H1 (cell line): ENCODE measurements at regions not wholly inside any gene's neighbourhood (a gene's known extent, or its start where the extent isn't known, plus 50 kb on each side); places are given as distances from the start of the nearest gene placed in this dataset.

Experiments used
- CTCF ChIA-PET: fragments of 300-600 bp; sonication (Branson Sonifier 250); formaldehyde crosslinking; loops from one replicate; lab custom pipeline; 2021; ENCODE audit not compliant: partially characterized antibody; lab: Charles Lee
- POLR2A ChIA-PET: fragments of 300-600 bp; sonication (Branson Sonifier 250); formaldehyde crosslinking; loops from one replicate; lab custom pipeline; 2021; ENCODE audit warnings: inconsistent platforms; ENCODE audit not compliant: partially characterized antibody; lab: Charles Lee
- DNase-seq, 2 experiments: peaks; one replicate each; pipeline versions ENCODE4 v3.0.0 to v3.0.0-alpha.2; 2010 to 2022; ENCODE audit warnings: low spot score in 2 of 2, low read depth in 1 of 2, mixed read lengths in 1 of 2
- FAIRE-seq: peaks from 2 replicates; lab custom pipeline; 2011; peaks lifted over from hg19 to GRCh38; lab: Jason Lieb, UNC
- H2AFZ ChIP-seq: 2 replicates; pipeline ENCODE4 v1.8.1; 2012; ENCODE audit warnings: low read length, inconsistent platforms
- H2AK5ac ChIP-seq: 2 replicates; pipeline ENCODE4 v1.6.1; 2013; ENCODE audit warnings: low read depth, low read length
- H2BK120ac ChIP-seq: replicated peaks from 2 replicates; pipeline ENCODE3; 2013; ENCODE audit warnings: low read depth, low read length, inconsistent platforms
- H2BK12ac ChIP-seq: 2 replicates; pipeline ENCODE4 v1.6.1; 2013; ENCODE audit warnings: low read depth, low read length
- H2BK15ac ChIP-seq: 2 replicates; pipeline ENCODE4 v1.6.1; 2013; ENCODE audit warnings: low read length
- H2BK20ac ChIP-seq: 2 replicates; pipeline ENCODE4 v1.6.1; 2013; ENCODE audit warnings: low read length
- H2BK5ac ChIP-seq: 2 replicates; pipeline ENCODE4 v1.6.1; 2013; ENCODE audit warnings: low read depth, low read length
- H3K14ac ChIP-seq: 2 replicates; pipeline ENCODE4 v1.6.1; 2013; ENCODE audit warnings: inconsistent platforms; ENCODE audit not compliant: insufficient read length
- H3K18ac ChIP-seq: 2 replicates; pipeline ENCODE4 v1.6.1; 2013; ENCODE audit warnings: low read length; ENCODE audit errors: extremely low read depth
- H3K23ac ChIP-seq: 2 replicates; pipeline ENCODE4 v1.6.1; 2013; ENCODE audit warnings: inconsistent platforms; ENCODE audit not compliant: insufficient read length
- H3K23me2 ChIP-seq: 2 replicates; pipeline ENCODE4 v1.6.1; 2013; ENCODE audit warnings: low read depth, low read length
- H3K27ac ChIP-seq: 2 replicates; pipeline ENCODE4 v1.6.1; 2011; ENCODE audit warnings: low read depth, low read length, inconsistent platforms
- H3K27me3 ChIP-seq, 4 experiments: replicated peaks in 1 of 4; 1 replicate in 1 of 4; 2 replicates in 3 of 4; pipeline versions ENCODE4 v1.6.1 to v1.8.1; 2011 to 2013; ENCODE audit warnings: low read length in 3 of 4, mild to moderate bottlenecking in 3 of 4, inconsistent platforms in 2 of 4, mixed read lengths in 2 of 4, moderate library complexity in 1 of 4; ENCODE audit not compliant: control insufficient read depth in 3 of 4, insufficient read depth in 3 of 4; ENCODE audit errors: extremely low read depth in 1 of 4
- H3K36me3 ChIP-seq, 4 experiments: 2 replicates each; pipeline versions ENCODE4 v1.6.1 to v1.8.1; 2011 to 2013; ENCODE audit warnings: mild to moderate bottlenecking in 4 of 4, low read length in 3 of 4, moderate library complexity in 2 of 4, control low read depth in 1 of 4, inconsistent platforms in 1 of 4; ENCODE audit not compliant: insufficient read depth in 4 of 4, control insufficient read depth in 2 of 4
- H3K4ac ChIP-seq: replicated peaks from 2 replicates; pipeline ENCODE3; 2013; ENCODE audit warnings: low read length, low read depth, mixed read lengths, inconsistent platforms; ENCODE audit not compliant: insufficient read length
- H3K4me1 ChIP-seq, 4 experiments: replicated peaks in 1 of 4; 1 replicate in 1 of 4; 2 replicates in 3 of 4; pipeline versions ENCODE4 v1.6.1 to v1.8.1; 2011 to 2013; ENCODE audit warnings: low read length in 3 of 4, inconsistent platforms in 2 of 4, mixed read lengths in 1 of 4; ENCODE audit not compliant: insufficient read depth in 4 of 4, control insufficient read depth in 3 of 4
- H3K4me2 ChIP-seq, 2 experiments: 2 replicates each; pipeline versions ENCODE4 v1.6.1 to v1.8.1; 2011 to 2013; ENCODE audit warnings: low read depth in 2 of 2, low read length in 2 of 2, control low read depth in 1 of 2, inconsistent platforms in 1 of 2, mild to moderate bottlenecking in 1 of 2; ENCODE audit not compliant: insufficient read depth in 1 of 2
- H3K4me3 ChIP-seq, 4 experiments: fragments of 200-600, 300-600 bp in 1 of 4; sonication (generic), shearing (Covaris generic), sonication (Bioruptor Twin) in 1 of 4; 2 replicates each; pipeline versions ENCODE4 v1.5.1 to v1.8.1; 2011 to 2016; ENCODE audit warnings: low read length in 4 of 4, low read depth in 3 of 4, control low read depth in 2 of 4, inconsistent platforms in 2 of 4, mild to moderate bottlenecking in 2 of 4, mixed read lengths in 1 of 4, moderate library complexity in 1 of 4; ENCODE audit not compliant: insufficient read depth in 2 of 4; ENCODE audit errors: extremely low read depth in 1 of 4
- H3K56ac ChIP-seq: replicated peaks from 2 replicates; pipeline ENCODE3; 2013; ENCODE audit warnings: low read depth, mild to moderate bottlenecking, mixed read lengths, low read length, inconsistent platforms; ENCODE audit not compliant: insufficient read length
- H3K79me1 ChIP-seq: 2 replicates; pipeline ENCODE4 v1.6.1; 2013; ENCODE audit warnings: low read depth, low read length, control low read depth
- H3K79me2 ChIP-seq, 2 experiments: 2 replicates each; pipeline versions ENCODE4 v1.6.1 to v1.8.1; 2012 to 2013; ENCODE audit warnings: low read length in 2 of 2, mild to moderate bottlenecking in 2 of 2, inconsistent platforms in 1 of 2; ENCODE audit not compliant: insufficient read depth in 2 of 2, control insufficient read depth in 1 of 2
- H3K9ac ChIP-seq, 4 experiments: replicated peaks in 1 of 4; 1 replicate in 1 of 4; 2 replicates in 3 of 4; pipeline versions ENCODE4 v1.6.1 to v1.8.1; 2011 to 2013; ENCODE audit warnings: low read depth in 3 of 4, low read length in 3 of 4, control low read depth in 2 of 4, mild to moderate bottlenecking in 2 of 4, moderate library complexity in 2 of 4, inconsistent platforms in 1 of 4; ENCODE audit errors: extremely low read depth in 1 of 4
- H3K9me3 ChIP-seq, 2 experiments: 2 replicates each; pipeline versions ENCODE4 v1.6.1 to v1.8.1; 2012 to 2013; ENCODE audit warnings: mild to moderate bottlenecking in 2 of 2, moderate library complexity in 2 of 2, control low read depth in 1 of 2, inconsistent platforms in 1 of 2, low read depth in 1 of 2, low read length in 1 of 2, mixed read lengths in 1 of 2; ENCODE audit not compliant: insufficient read depth in 2 of 2
- H4K20me1 ChIP-seq, 2 experiments: replicated peaks in 1 of 2; 2 replicates each; pipeline versions ENCODE3 to v1.8.1; 2011 to 2013; ENCODE audit warnings: inconsistent platforms in 2 of 2, low read length in 2 of 2, mild to moderate bottlenecking in 1 of 2; ENCODE audit not compliant: insufficient read depth in 2 of 2, control insufficient read depth in 1 of 2
- H4K5ac ChIP-seq: 2 replicates; pipeline ENCODE4 v1.6.1; 2013; ENCODE audit warnings: low read length, low read depth, mixed read lengths, inconsistent platforms; ENCODE audit not compliant: insufficient read length
- H4K8ac ChIP-seq: 2 replicates; pipeline ENCODE4 v1.8.0; 2013; ENCODE audit warnings: mild to moderate bottlenecking, moderate library complexity, low read length, inconsistent platforms; ENCODE audit not compliant: insufficient read depth; ENCODE audit errors: extremely low read depth
- H4K91ac ChIP-seq: replicated peaks from 2 replicates; pipeline ENCODE3; 2013; ENCODE audit warnings: low read length, mixed read lengths, inconsistent platforms; ENCODE audit not compliant: insufficient read length
- ATF3 ChIP-seq: IDR thresholded peaks from 2 replicates; pipeline ENCODE4 v1.6.1; 2011; ENCODE audit warnings: low read depth, mild to moderate bottlenecking, low read length; ENCODE audit not compliant: insufficient read depth
- CREB1 ChIP-seq: IDR thresholded peaks from 2 replicates; pipeline ENCODE4 v1.6.1; 2012; ENCODE audit warnings: inconsistent platforms
- E2F6 ChIP-seq: IDR thresholded peaks from 2 replicates; pipeline ENCODE4 v1.6.1; 2012; ENCODE audit warnings: inconsistent platforms
- SIN3A ChIP-seq, 2 experiments: IDR thresholded peaks in 1 of 2; conservative IDR thresholded peaks in 1 of 2; 2 replicates each; pipeline ENCODE4 v1.6.1; 2011 to 2012; ENCODE audit warnings: low read length in 2 of 2, improper control_type of control experiment in 1 of 2, low read depth in 1 of 2, mild to moderate bottlenecking in 1 of 2
- SIX5 ChIP-seq: IDR thresholded peaks from 2 replicates; pipeline ENCODE4 v1.6.1; 2011; ENCODE audit warnings: mild to moderate bottlenecking, low read depth, low read length
- SRF ChIP-seq: IDR thresholded peaks from 2 replicates; pipeline ENCODE4 v1.6.1; 2011; ENCODE audit warnings: mild to moderate bottlenecking, low read depth, low read length, moderate library complexity
- YY1 ChIP-seq: IDR thresholded peaks from 2 replicates; pipeline ENCODE4 v1.6.1; 2011; ENCODE audit warnings: low read depth, mild to moderate bottlenecking, low read length
- ZNF274 ChIP-seq: IDR thresholded peaks from 2 replicates; pipeline ENCODE4 v1.7.0; 2012; ENCODE audit warnings: low read length, borderline replicate concordance; ENCODE audit errors: extremely low read depth
- WGBS, 2 experiments: shearing (Covaris generic) in 1 of 2; methylation state at CpG; one replicate each; pipeline versions ENCODE4 v1.1.6 to v1.1.7; 2013 to 2015; ENCODE audit warnings: low lambda C conversion rate in 2 of 2, mixed read lengths in 2 of 2, inconsistent platforms in 1 of 2, low coverage in 1 of 2, missing lambda C conversion rate in 1 of 2; ENCODE audit not compliant: insufficient replicate concordance in 2 of 2, insufficient coverage in 1 of 2, insufficient read length in 1 of 2; ENCODE audit errors: extremely low coverage in 1 of 2, missing lambda C conversion rate in 1 of 2; 5-methylcytosine and 5-hydroxymethylcytosine counted together
- TF ChIP-seq, protein P1 (sequence below): IDR thresholded peaks from 2 replicates; pipeline ENCODE4 v1.6.1; 2012; ENCODE audit warnings: inconsistent platforms

DNA sequence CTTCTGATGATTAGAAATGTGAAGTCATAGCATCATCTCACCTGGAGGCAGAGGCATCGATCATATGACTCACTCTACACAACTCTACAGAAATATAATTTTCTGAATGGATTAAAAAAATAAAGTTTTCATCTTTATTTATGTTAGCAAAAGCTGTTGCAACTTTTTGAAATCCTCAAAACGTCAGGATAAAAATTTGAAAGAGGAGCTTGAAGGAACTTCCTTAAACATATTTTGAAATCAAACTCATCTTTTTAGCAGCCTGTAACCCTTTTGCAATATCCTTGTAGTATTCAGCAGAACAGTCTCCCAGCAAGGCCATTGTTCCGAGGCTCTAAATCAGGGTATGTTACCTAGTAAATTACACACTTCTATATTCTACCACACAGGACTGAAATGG lies 985.4 kb downstream of the PLOD2 start:
- no peak for DNase-seq
- H3K4me2 ChIP-seq = no peak overlapping the region
- no peaks in the 10 kb centered on the region for H3K27me3 ChIP-seq
- H2BK20ac ChIP-seq = no peak overlapping the region
- H4K8ac ChIP-seq = no peak overlapping the region
- H3K14ac ChIP-seq = no peak overlapping the region
- H2AFZ ChIP-seq = no peak overlapping the region
- no peaks in the 10 kb centered on the region for H3K36me3 ChIP-seq
- H3K4me3 ChIP-seq = no peak overlapping the region
- no peak overlapping the region for H2AK5ac ChIP-seq
- H3K9ac ChIP-seq = no peak overlapping the region
- no peak for FAIRE-seq
- no peak overlapping the region for H3K27ac ChIP-seq
- no peak overlapping the region for H3K18ac ChIP-seq
- TF ChIP-seq SIX5 (no peak), ZNF274 (no peak), ATF3 (no peak), CREB1 (no peak), SIN3A (conservative IDR thresholded peaks at IDR 0.05 in 1 of 2, IDR thresholded peaks at IDR 0.05 in 1 of 2; ENCODE audit: low read depth in 1 of 2, low read length in 2 of 2) (no peak), SRF (no peak), E2F6 (no peak), YY1 (no peak)
- TF ChIP-seq, protein P1, sequence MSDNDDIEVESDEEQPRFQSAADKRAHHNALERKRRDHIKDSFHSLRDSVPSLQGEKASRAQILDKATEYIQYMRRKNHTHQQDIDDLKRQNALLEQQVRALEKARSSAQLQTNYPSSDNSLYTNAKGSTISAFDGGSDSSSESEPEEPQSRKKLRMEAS = no peak
- TF ChIP-seq, all 59 proteins: peak for 0
- no peak overlapping the region for H2BK120ac ChIP-seq
- H4K91ac ChIP-seq = no peak overlapping the region
- no peak overlapping the region for H3K56ac ChIP-seq
- 84% methylated on average over 3 of the region's 3 CpGs; no CpG with 5 or more reads in 1 of the 2 experiments for WGBS, 2 experiments
- no peaks in the 10 kb centered on the region for H3K79me1 ChIP-seq
- no peak overlapping the region for H4K5ac ChIP-seq
- no peak overlapping the region for H2BK15ac ChIP-seq
- no peaks in the 10 kb centered on the region for H3K4me1 ChIP-seq
- H3K9me3 ChIP-seq = no peaks in the 10 kb centered on the region
- no peak overlapping the region for H2BK12ac ChIP-seq
- H3K23ac ChIP-seq = no peak overlapping the region
- CTCF ChIA-PET = no interaction called here
- no peaks in the 10 kb centered on the region for H3K79me2 ChIP-seq
- H3K4ac ChIP-seq = no peak overlapping the region
- POLR2A ChIA-PET = no interaction called here
- no peaks in the 10 kb centered on the region for H3K23me2 ChIP-seq
- H4K20me1 ChIP-seq = no peaks in the 10 kb centered on the region
- H2BK5ac ChIP-seq = no peak overlapping the region
